AG04450 (cell line): ENCODE measurements at regions not wholly inside any gene's neighbourhood (a gene's known extent, or its start where the extent isn't known, plus 50 kb on each side); places are given as distances from the start of the nearest gene placed in this dataset.

ENCODE experiments used
- CTCF ChIA-PET: fragments of 300-600, 350-600 bp; formaldehyde crosslinking; extraction: SDS; loops from one replicate; lab custom pipeline; 2022; ENCODE audit warnings: antibody characterized with exemption, inconsistent platforms; lab: Charles Lee
- POLR2A ChIA-PET: fragments of 350-600 bp; formaldehyde crosslinking; extraction: SDS; loops from one replicate; lab custom pipeline; 2021; ENCODE audit warnings: antibody characterized with exemption, inconsistent platforms; lab: Yijun Ruan, JAX
- DNase-seq: peaks from one replicate; pipeline ENCODE4 v3.0.0-alpha.2; 2011; ENCODE audit warnings: low read depth, low spot score
- H3K27ac ChIP-seq: one replicate; pipeline ENCODE4 v1.5.1; 2012; ENCODE audit warnings: low read depth, low read length, control low read depth
- H3K27me3 ChIP-seq: one replicate; pipeline ENCODE4 v1.6.0; 2012; ENCODE audit warnings: low read length; ENCODE audit not compliant: control insufficient read depth, insufficient read depth
- H3K4me3 ChIP-seq: 2 replicates; pipeline ENCODE4 v1.5.1; 2011; ENCODE audit warnings: mild to moderate bottlenecking, low read depth, low read length, control low read depth
- H3K9me3 ChIP-seq: 2 replicates; pipeline ENCODE4 v1.5.1; 2012; ENCODE audit warnings: low read length; ENCODE audit not compliant: control insufficient read depth, insufficient read depth
- CTCF ChIP-seq: IDR thresholded peaks from 2 replicates; pipeline ENCODE4 v1.5.1; 2011; ENCODE audit warnings: low read depth, low read length, control low read depth, inconsistent platforms

DNA sequence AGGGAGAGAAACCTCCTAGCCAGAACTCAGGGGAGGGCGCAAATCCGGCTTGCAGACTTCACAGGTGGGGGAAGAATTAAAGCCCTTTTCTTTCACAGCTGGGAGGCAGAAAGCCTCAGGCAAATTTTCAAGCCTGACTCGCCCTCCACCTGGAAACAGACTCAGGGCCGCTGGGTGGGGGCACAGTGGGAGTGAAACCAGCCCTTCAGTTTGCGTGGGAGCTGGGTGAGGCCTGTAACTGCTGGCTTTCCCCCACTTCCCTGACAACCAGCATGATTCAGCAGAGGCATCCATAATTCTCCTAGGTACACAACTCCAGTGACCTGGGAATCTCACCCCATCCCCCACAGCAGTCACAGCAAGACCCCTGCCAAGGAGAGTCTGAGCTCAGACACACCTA lies 206.9 kb upstream of the INTU start:
- Histone ChIP-seq H3K9me3 (no peaks in the 10 kb centered on the region), H3K27me3 (no peaks in the 10 kb centered on the region), H3K27ac (no peak overlapping the region), H3K4me3 (no peak overlapping the region)
- ChIA-PET CTCF (no interaction called here), POLR2A (no interaction called here)
- DNase-seq: no peak
- no peak for TF ChIP-seq CTCF

- CTCF ChIA-PET: no interaction called here
- no peak for DNase-seq
- Histone ChIP-seq H3K4me3 (no peak overlapping the region), H3K27me3 (no peaks in the 10 kb centered on the region), H3K27ac (no peak overlapping the region), H3K9me3 (no peaks in the 10 kb centered on the region)
- POLR2A ChIA-PET: no interaction called here
- no peak for TF ChIP-seq CTCF
Measured at GRCh38 chr4:127441571-127441970, 191.2 kb upstream of the INTU start.

DNA sequence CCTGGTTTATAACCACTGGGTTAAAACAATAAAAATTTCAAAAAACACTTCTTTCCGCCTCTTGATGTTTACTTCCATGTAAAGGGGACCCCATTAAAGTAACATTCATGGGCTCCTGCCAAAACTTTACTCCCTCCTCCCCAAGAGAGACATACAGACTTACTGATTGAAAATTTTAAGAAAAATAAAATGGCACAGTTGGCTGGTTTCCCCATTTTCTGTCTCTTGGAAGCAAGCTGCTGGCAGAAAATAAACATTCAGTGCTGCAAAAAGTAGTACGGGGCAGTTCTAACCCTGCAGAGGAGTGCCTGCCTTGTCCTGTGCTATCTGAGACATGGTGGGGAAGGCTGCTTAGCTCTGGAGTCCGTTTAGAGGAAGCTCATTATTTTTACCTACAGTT lies 187.3 kb upstream of the INTU start:
- Histone ChIP-seq H3K4me3 (no peak overlapping the region), H3K27ac (no peak overlapping the region), H3K27me3 (no peaks in the 10 kb centered on the region), H3K9me3 (no peaks in the 10 kb centered on the region)
- ChIA-PET CTCF (interaction anchor here (1.8 kb wide), 1 partner anchor 33 kb away, joined by 6 read pairs; no protein-coding TSS in a partner anchor), POLR2A (no interaction called here)
- no peak for TF ChIP-seq CTCF
- DNase-seq: no peak

DNA sequence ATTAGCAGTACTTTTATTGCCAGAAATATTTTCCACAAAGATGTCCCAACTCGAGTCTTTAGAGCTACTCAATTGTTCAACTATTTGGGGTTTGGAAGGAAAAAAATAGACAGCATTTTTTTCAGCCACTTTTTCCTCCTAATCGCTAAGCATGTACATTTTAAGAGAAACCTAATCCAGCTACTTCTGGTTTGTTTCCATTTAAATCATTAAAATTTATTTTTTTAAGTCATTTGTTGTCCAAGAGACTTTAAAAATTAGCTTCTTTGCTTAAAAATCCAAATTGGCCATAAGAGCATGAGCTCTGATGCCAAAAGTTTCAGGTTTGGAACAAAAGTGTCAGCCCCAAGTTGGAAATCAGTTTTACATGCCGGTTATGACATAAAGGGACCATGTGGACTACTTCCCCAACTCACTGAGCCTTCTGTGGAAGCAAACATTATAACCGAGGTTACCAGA lies 186.3 kb upstream of the INTU start:
- Histone ChIP-seq H3K27me3 (no peaks in the 10 kb centered on the region), H3K27ac (no peak overlapping the region), H3K4me3 (no peak overlapping the region), H3K9me3 (no peaks in the 10 kb centered on the region)
- no peak for TF ChIP-seq CTCF
- ChIA-PET POLR2A (no interaction called here), CTCF (interaction anchor here (1.8 kb wide), 1 partner anchor 32 kb away, joined by 6 read pairs; no protein-coding TSS in a partner anchor)
- no peak for DNase-seq

DNA sequence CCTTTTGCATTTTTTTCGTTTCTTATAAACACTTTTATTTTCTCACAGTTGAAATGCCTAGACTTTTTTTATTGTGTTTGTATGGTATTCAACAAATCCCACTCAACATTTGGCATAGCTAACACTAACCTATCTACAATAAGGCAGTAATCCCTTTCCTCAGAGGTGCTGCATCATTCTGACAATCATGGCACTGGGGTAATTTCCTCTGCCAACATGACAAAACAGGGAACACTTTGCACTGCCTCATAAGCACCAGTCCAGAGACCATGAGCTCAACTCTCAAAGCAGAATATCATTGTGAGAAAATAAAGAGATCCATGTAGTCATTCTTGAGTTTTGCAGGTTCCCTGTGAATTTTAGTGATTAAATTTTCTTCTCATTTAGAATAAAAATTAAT lies 183.8 kb upstream of the INTU start:
- ChIA-PET CTCF (no interaction called here), POLR2A (no interaction called here)
- no peaks in the 10 kb centered on the region for H3K27me3 ChIP-seq
- H3K27ac ChIP-seq: no peak overlapping the region
- H3K9me3 ChIP-seq: no peaks in the 10 kb centered on the region
- no peak for TF ChIP-seq CTCF
- no peak overlapping the region for H3K4me3 ChIP-seq
- no peak for DNase-seq
